ENCODE measurements at regions not wholly inside any gene's neighbourhood (a gene's known extent, or its start where the extent isn't known, plus 50 kb on each side); places are given as distances from the start of the nearest gene placed in this dataset.

GRCh38 chr12:93984005-93984404 lies 164.4 kb upstream of the PLXNC1 start:
- no peaks in the 10 kb centered on the region for H3K4me1 ChIP-seq
- H3K27ac ChIP-seq = no peak overlapping the region
- TF ChIP-seq CTCF (IDR thresholded peaks at IDR 0.05) = no peak
- TF ChIP-seq POLR2A (IDR thresholded peaks at IDR 0.05) = no peak
- no peak for DNase-seq
- WGBS, 2 donors = 89 to 90% methylated on average over 2 of the region's 2 CpGs
- intact Hi-C loops (cut with DNase I) = no loop called here
- H3K4me3 ChIP-seq (replicated peaks in 1 of 3) = no peak overlapping the region
- no peaks in the 10 kb centered on the region for H3K9me3 ChIP-seq
- H3K27me3 ChIP-seq = no peaks in the 10 kb centered on the region
- H3K36me3 ChIP-seq = no peaks in the 10 kb centered on the region

GRCh38 chr12:93989949-93990348 lies 158.4 kb upstream of the PLXNC1 start:
- WGBS, 2 donors = 97 to 100% methylated on average over 1 of the region's 1 CpG
- no peak for DNase-seq
- no peak for TF ChIP-seq POLR2A (IDR thresholded peaks at IDR 0.05)
- no peak for TF ChIP-seq CTCF (IDR thresholded peaks at IDR 0.05)
- no peaks in the 10 kb centered on the region for H3K4me1 ChIP-seq
- H3K4me3 ChIP-seq (replicated peaks in 1 of 3) = no peak overlapping the region
- intact Hi-C loops (cut with DNase I) = no loop called here
- no peak overlapping the region for H3K27ac ChIP-seq
- H3K9me3 ChIP-seq = no peaks in the 10 kb centered on the region
- no peaks in the 10 kb centered on the region for H3K27me3 ChIP-seq
- no peaks in the 10 kb centered on the region for H3K36me3 ChIP-seq

GRCh38 chr12:93990832-93991803 lies 157.3 kb upstream of the PLXNC1 start:
- H3K27ac ChIP-seq = no peak overlapping the region
- TF ChIP-seq CTCF (IDR thresholded peaks at IDR 0.05) = peak in 4 of 6 experiments; percentile 14 to 41 (median 26)
- TF ChIP-seq POLR2A (IDR thresholded peaks at IDR 0.05) = no peak
- no peaks in the 10 kb centered on the region for H3K9me3 ChIP-seq
- intact Hi-C loops (cut with DNase I) = no loop called here
- WGBS, 2 donors = 36 to 48% methylated on average over 20 of the region's 20 CpGs
- no peaks in the 10 kb centered on the region for H3K4me1 ChIP-seq
- DNase-seq = peak; percentile 24 to 44
- no peaks in the 10 kb centered on the region for H3K27me3 ChIP-seq
- no peak overlapping the region for H3K4me3 ChIP-seq (replicated peaks in 1 of 3)
- H3K36me3 ChIP-seq = no peaks in the 10 kb centered on the region

- no peak overlapping the region for H3K4me3 ChIP-seq (replicated peaks in 1 of 3)
- 78 to 81% methylated on average over 4 of the region's 4 CpGs for WGBS, 2 donors
- TF ChIP-seq POLR2A (IDR thresholded peaks at IDR 0.05) (no peak), CTCF (IDR thresholded peaks at IDR 0.05) (no peak)
- H3K4me1 ChIP-seq = no peaks in the 10 kb centered on the region
- H3K27ac ChIP-seq = no peak overlapping the region
- intact Hi-C loops (cut with DNase I) = no loop called here
- no peaks in the 10 kb centered on the region for H3K9me3 ChIP-seq
- H3K36me3 ChIP-seq = no peaks in the 10 kb centered on the region
- H3K27me3 ChIP-seq = no peaks in the 10 kb centered on the region
- DNase-seq = no peak
These were observed 156.4 kb upstream of the PLXNC1 start for GRCh38 chr12:93991829-93992461.

GRCh38 chr12:93994721-93995120 lies 153.7 kb upstream of the PLXNC1 start:
- Histone ChIP-seq H3K27ac (no peak overlapping the region), H3K36me3 (no peaks in the 10 kb centered on the region), H3K4me3 (replicated peaks in 1 of 3) (no peak overlapping the region), H3K9me3 (no peaks in the 10 kb centered on the region), H3K4me1 (no peaks in the 10 kb centered on the region), H3K27me3 (no peaks in the 10 kb centered on the region)
- TF ChIP-seq CTCF (IDR thresholded peaks at IDR 0.05) (no peak), POLR2A (IDR thresholded peaks at IDR 0.05) (no peak)
- DNase-seq = no peak
- intact Hi-C loops (cut with DNase I) = no loop called here
- 42 to 55% methylated on average over 2 of the region's 2 CpGs for WGBS, 2 donors

Data from thyroid gland (tissue), 4 donors.